HG03342 (cell line): ENCODE measurements at regions not wholly inside any gene's neighbourhood (a gene's known extent, or its start where the extent isn't known, plus 50 kb on each side); places are given as distances from the start of the nearest gene placed in this dataset.

Experiments
- ATAC-seq: cut with Tn5 transposase; IDR thresholded peaks from one replicate; pipeline ENCODE4 v1.9.1; 2021; ENCODE audit warnings: mild to moderate bottlenecking, moderate library complexity; ENCODE audit not compliant: unreplicated experiment

DNA sequence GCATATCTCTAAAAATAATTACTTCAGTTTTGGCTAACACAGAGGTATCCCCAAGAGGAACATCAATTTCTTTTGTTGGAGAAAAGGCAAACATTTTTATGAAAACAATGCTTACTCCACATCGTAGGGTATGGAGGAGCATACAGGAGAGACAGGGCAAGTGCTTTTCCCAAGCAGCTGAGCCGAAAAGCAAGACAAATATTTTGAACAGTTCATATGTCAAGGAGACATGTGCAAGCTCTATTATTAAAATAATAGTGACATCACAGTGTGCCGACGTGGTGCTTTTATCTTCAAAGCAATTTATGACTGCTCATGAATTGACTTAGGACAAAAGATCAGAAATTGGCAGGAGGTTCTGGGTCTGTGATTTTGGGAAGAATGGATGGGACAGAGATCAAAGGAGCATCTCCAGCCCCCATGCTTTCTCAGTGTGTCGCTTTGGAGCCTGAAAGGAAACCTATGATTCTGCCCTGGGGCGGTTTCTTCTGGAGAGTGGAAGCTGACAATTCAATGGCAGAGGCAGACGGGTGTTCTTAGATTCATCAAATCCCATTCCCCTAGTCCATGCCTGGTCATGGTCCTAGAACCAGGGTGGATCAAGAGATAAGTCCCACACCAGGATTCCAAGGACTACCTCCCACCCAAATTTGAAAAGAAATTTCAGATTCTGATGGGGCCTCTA, 97.1 kb downstream of the JCAD start:
- ATAC-seq = no peak

DNA sequence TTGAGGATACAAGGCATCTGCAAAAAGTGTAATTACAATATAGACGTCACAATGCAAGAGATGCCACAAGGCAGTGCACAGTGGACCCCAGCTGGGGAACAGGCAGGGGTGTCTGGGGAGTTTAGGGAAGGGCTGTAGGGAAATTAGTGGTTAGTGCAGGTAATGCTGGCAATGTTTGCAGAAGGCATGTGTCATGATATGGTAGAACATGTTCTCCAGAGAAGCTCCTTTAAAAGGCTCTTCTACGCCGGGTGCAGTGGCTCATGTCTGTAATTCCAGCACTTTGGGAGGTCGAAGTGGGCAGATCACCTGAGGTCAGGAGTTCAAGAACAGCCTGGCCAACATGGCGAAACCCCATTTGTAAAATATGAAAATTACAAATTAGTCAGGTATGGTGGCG, 98.0 kb downstream of the JCAD start:
- no peak for ATAC-seq

DNA sequence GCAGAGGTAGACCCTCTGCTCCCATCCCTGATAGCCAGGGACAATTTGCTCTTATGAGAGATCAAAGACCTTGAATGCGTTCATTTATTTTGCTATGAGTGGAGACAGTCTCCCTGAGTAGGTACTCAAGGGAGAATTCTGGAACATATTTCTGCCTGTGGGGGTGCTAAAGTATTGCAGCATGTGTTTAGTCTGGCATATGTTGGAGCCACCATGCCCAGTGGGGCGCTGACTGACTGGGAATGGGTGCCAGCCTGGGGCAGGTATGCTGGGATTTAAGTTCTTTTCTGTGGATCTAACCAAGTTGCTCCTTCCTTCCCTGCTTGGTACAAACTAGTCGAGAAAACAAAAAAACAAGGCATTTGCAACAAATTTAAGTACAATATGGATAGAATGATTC, 99.1 kb downstream of the JCAD start:
- ATAC-seq = no peak

DNA sequence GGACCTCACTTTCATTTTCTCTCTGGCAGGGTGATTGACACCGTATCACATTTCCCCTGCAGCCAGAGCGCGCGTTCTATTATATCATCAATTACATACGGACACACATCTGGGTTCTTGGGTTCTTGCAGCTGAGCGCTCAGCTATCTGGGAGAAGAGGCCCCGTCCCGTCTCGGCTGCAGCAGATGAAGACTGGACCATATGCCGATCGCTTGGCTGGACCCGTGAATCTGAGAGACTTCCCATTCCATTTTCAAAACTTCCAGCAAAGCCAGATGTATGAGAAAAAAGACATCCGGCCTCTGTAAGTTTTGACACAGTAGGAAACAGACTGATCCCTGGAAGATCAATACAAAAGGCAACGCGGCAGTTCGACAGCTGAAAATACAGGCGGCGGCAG, 99.8 kb downstream of the JCAD start:
- no peak for ATAC-seq

DNA sequence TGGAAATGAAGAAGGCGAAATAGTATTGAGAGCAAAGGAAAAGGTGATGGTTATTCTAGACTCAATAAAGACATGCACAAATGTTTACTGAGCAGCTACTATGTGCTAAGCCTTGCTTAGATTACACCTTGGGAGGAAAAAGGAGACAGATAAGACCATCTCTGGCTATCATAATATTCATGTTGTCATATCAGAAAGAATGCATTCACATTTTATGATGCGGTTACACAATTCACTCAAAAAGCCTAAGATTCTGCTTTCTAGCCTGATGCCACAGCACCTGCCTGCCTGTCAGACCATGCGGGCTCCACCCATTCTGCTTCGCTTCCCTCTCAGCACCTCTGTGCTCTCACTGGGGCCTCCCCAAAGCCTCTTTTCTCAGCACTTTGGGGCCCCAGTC, 100.9 kb downstream of the JCAD start:
- no peak for ATAC-seq

DNA sequence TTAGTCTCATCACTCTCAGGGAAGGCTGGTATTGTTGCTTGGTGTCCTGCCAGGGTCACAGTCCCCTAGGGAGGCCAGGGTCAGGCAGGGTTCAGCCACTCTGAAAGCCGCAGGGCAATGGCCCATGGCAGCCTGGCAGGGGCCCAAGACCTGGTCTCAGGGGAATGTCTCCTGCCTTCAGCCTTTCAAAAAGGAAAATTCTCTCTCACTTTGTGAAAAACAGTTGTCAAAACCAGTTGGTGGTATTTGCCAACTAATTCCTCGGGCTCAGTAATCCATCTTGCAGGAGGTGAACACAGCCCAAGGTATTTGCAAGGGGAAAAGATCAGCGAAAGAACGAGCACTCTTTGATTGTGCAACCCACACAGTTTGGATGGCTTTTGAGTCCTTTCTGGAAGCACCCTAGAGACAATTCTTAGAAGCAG, 101.5 kb downstream of the JCAD start:
- ATAC-seq = no peak

DNA sequence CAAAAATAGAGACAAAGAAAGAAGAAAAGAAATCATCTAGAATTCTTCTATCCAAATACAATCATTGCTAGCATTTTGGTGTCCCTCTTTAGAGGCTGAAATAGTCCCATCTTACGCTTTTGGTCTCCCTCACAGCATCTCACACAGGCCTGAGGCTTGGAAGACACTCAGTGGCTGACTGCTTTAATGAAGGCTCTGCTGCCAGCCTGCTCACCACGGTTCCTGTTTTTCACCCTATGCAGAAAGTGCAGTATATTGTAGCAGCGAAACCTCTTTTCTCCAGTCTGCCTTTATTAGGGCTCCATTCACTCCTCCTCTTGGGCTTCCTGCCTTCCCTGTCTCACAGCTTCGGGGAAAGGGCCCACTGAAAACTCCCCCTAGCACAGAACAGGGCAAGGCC, 102.2 kb downstream of the JCAD start:
- no peak for ATAC-seq

DNA sequence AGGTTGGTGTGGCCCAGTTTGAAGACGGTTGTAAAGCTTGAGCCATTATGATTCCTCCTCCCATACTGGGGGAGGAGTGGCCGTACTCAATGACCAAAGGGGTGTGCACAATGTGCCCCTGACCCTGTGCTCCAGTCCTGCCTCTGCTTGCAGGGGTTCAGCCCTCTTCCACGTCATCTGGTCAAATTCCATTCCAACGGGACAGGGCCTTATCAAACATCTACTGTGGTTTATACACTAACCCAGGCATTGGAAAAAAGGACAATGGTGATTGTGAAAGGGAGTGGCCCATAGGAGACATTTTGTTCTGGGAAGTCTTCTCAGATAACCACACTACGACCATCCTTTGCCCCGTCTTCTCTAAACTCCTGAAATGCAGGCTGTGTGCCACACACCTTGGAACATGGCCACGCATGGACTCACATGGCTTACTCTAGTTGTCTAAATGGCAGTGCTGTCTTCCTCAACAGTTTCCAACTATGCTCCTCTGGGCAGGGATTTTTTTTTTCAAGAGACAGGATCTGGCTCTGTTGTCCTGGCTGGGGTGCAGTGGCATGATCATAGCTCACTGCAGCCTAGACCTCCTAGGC, 103.0 kb downstream of the JCAD start:
- no peak for ATAC-seq

DNA sequence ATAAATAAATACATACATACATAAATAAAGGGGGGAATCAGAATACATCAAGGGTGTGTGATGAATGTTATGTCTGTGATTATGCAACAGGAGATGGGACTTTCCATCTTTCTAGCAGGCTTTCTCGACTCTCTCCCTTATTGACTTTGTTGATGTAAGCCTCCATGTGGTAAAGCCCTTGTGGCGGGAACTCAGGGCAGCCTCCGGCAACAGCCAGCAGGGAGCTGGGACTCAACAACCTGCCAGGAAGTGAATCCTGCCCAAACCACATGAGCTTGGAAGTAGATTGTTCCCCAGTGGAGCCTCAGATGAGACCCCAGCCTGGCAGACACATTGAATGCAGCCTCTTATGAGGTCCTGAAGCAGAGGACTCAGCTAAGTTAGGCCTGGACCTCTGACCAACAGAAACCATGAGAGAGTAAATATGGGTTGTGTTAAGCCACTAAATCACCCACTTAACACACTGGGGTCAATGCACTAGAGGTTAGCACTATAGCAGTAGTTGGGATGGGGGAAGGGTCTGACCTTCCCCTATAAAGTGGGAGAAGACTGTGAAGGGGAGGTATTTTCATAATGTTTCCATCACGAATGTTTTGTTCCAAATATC, 104.0 kb downstream of the JCAD start:
- ATAC-seq = no peak

DNA sequence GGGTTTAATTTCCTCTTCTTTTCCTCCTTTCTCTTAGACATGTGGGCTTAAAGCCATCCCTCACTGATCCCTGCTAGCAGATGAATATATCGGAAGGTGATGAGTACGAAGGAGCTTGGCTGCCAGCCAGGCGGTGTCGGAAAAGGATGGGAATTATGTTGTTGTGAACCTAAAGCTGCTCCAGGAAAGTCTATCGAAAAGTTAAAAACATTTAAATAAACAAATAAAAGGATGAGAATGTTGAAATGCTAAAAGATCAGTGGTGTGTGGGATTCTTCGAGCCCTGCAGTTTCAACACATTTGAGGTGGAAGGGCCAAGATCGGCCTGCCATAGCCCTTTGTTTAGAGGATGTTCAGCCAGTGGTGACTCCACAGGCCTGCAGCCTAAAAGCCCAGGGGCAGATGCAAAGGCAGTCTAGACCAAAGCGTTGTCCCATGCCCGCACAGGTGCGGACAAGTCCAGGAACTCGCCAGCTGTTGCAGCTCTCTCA, 107.9 kb downstream of the JCAD start:
- ATAC-seq = no peak

DNA sequence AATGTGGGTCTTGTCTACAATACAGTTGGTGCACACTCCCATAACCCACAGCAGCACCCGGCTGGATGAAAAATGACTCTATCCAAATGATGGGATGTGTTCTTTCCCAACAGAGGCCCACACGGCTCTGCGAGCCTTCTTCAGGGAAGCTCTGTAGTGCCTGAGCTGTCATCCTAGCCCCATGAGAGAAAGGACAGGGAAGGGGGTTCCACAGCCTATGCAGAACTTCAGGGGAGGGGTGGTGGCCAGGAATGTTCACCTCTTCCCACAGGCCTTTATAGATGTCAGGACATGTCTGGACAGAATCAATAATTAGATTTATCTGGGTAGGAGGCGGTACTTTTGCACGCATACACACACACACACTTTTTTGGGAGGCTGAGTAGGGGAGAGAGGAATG, 109.0 kb downstream of the JCAD start:
- ATAC-seq = no peak

DNA sequence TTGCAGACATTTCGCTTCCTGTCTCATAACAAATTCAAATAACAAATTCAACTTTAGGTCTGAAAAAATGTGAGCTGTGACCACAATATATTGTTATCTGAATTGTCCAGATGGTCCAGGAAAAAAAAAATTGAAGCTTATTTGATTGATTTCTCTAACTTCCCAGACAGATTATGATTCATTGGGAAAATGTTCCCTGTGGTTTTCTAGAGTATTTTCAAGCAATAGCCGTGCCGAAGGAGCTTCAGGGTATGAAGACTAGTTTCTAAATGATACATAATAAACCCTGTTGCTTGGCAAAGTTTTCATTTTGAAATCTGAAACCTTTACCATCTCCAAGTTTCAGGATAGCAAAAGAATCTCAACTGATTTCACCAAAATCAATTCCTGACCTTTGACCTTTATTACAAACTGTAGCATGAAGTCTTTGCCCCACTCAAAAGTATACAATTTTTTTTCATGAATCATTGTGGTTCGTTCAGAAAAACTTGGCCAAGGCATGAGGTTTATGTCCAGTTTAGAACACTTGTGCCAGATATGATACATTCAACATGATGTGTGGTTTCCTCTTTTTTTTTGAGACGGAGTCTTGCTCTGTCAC, 109.9 kb downstream of the JCAD start:
- no peak for ATAC-seq

DNA sequence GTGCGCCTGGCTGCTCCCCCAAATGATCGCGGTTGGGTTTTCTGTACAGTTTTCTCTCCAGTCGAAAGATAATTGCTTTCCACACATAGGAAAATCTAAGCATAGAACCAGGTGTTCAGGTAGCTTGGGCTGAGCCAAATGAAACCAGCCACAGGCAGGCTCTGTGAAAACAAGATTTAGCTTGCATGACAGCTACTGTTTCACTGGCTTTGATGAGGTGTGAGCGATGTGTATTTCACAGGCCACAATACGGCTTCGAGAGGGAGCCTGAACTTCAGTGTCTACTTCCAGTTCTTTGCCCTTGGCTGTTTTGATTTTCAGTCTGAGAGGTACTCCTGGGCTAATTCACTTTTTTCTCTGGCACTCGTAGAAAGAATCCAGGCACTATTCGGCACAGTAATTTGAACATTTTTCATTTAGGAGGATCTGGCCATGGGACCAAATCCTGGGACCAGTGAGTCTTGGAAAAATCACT, 110.5 kb downstream of the JCAD start:
- ATAC-seq = no peak

DNA sequence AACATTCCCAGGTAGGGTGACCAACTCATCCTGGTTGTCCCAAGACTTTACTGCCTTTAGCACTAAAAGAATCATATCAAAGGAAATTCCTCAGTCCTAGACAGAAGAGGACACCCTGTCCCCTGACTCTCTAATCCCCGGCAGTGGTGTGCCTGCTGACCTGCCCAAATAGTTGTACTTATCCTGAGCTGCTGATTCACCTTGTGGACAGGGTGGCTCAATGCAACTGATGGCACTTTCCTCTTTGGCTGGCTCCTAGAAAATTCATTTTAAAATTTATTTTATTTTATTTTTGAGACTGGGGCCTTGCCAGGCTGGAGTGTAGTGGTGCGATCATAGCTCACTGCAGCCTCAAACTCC, 111.7 kb downstream of the JCAD start:
- ATAC-seq = no peak

DNA sequence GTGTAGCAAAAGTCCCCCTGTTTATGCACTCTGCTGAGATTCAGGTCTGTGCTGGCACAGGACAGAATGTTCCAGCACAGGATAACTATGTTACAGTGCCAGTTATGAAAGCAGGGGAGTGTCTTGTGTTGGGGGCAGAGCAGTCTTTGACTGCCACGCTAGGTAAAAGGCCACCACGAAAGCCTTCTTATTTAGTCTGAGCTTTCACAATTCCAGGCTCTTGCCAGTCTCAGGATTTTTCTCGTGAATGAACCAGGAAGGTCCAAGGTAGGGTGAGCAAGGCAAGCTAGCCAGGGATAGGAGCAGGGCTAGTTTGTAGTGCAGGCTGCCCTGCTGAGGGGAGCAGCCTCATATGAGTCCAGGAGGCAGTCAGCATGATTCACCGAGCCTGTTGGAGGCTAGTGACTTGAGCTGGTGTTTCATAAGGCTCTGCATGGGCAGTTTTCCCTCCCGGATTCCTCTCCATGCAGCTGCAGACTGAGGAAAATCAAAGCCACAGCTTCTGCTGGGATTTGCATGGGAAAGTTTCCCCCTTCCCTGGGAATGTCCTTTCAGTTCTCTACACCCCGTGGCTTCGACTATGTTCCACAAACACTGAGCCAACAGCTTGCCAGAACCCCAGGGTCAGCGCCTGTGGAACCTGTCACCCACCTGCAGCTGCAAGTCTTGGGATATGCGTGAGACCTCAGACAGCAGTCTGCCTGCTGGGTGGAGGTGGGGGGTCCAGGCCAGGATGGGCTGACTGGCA, 112.3 kb downstream of the JCAD start:
- ATAC-seq = no peak

DNA sequence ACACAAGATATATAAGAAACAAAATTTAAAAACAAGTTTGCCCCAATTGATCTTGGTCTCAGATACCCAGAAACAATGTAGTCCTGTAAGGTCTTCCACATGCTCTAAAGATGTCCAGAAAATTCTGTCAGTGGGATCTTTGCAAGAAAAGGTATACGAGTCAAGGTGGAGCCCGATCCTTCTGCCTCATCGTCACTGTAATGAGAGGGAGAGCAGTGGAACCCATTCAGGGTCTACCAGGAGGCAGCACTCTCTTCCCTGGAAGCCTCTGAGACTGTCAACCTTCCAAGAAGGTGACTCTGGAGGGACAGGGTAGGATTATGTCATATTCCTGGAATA, 112.8 kb downstream of the JCAD start:
- ATAC-seq = no peak

DNA sequence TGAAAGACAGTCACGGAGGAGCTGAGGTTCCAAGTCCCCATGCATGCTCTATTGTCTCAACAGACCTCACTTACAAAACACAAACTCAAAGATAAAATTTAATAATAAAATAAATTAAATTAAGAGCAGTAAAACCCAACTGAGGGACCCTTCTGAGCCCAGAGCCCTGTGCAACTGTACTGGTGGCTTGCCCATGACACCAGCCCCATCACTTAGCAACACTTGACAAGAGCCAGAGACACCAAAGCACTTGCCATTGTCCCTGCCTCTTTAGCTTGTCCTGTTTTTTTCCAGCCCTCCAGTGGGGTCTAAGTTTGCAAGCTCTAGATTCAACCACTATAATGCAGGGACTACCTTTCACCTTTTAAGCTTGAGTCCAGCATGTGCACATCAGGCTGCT, 117.9 kb downstream of the JCAD start:
- no peak for ATAC-seq

DNA sequence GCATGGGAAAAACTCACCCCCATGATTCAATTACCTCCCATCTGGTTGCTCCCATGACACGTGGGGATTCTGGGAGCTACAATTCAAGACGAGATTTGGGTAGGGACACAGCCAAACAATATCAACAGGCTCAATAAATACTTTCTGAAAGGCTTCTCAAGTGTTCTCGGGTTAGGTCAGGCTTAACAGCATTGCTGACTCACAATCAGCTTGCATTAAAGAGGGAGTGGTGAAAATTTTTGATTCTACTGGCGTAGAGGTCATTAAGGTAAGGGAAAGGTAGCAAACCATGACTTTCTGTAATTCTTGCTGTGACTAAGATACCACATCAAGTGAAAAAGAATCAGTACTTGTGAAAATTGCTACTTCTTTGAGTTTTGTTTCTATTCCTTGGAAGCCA, 126.4 kb downstream of the JCAD start:
- no peak for ATAC-seq

DNA sequence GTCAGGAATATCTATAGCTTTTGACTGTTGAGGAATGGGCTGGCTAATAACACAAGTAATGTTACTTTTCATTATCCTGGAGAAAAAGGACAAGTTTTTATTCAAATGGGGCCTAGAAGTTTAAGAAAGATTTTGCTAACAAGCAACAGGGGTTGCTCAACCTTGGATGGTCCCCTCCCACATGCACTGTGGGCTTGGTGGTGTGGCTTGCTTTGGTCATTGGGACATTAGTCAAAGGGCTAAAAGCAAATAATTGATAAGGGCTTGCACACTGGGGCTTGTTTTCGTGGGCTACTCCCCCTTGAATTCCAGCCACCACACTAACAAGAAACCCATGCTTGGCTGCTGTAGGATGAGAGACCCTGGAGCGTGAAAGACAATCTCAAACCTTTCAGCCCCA, 127.6 kb downstream of the JCAD start:
- ATAC-seq = no peak

DNA sequence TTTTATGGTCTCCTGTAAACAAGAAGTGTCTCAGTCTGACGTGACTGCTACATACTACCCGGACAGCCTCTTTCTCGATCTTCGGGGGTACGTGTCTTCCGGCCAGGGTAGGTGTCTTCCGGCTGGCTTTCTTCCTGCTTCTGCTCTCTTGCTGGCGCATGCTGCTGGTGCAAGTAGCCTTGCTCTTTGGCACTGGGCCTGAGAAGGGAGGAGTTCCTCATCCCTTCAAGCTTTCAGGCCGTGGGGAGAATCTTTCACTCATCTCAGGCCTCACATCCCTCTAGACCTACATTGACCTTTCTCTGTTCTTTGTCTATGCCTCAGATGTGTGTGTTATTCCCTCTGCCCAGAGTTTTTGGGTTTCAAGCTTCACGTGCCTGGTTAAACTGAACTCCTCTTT, 130.4 kb downstream of the JCAD start:
- no peak for ATAC-seq

DNA sequence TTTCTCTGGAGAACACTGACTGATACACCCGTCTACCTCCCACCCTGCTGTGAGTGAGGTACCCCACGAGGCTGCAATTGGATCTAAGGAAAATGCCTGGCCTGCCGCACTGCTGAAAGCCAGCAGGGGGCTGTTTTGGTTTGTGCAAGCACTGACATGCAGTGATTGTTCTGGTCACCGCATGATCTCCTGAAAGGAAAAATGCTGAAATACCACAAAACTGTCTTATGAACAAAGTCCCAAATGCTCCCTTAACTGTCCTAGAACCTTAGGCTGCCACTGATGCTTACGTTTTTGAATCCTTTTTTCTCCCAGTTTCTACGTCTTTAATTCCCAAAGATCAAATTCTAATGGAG, 132.7 kb downstream of the JCAD start:
- ATAC-seq = no peak
